AG04449 (cell line): ENCODE measurements at regions not wholly inside any gene's neighbourhood (a gene's known extent, or its start where the extent isn't known, plus 50 kb on each side); places are given as distances from the start of the nearest gene placed in this dataset.
A peak's percentile ranks its signal among the peaks of the same experiment; 100 is the strongest.

ENCODE experiments used
- CTCF ChIA-PET: fragments of 350-600 bp; formaldehyde crosslinking; extraction: SDS; loops from one replicate; lab custom pipeline; 2021; ENCODE audit warnings: antibody characterized with exemption; lab: Yijun Ruan, JAX
- POLR2A ChIA-PET: fragments of 400-600, 350-600 bp; formaldehyde crosslinking; extraction: SDS; loops from one replicate; lab custom pipeline; 2020; ENCODE audit warnings: antibody characterized with exemption, inconsistent platforms; lab: Yijun Ruan, JAX
- DNase-seq: peaks from one replicate; pipeline ENCODE4 v3.0.0-alpha.2; 2010; ENCODE audit warnings: low read depth, low spot score
- H3K4me3 ChIP-seq: 2 replicates; pipeline ENCODE4 v1.5.1; 2011; ENCODE audit warnings: low read depth, mild to moderate bottlenecking, control low read depth, low read length
- CTCF ChIP-seq: IDR thresholded peaks from one replicate; pipeline ENCODE4 v1.5.1; 2011; ENCODE audit warnings: mild to moderate bottlenecking, moderate library complexity, low read length, control low read depth, inconsistent platforms; ENCODE audit not compliant: insufficient read depth; ENCODE audit errors: missing control alignments

- no peak for DNase-seq
- H3K4me3 ChIP-seq, result no peak overlapping the region
- POLR2A ChIA-PET, result no interaction called here
- CTCF ChIA-PET, result interaction anchor here (1.0 to 1.7 kb wide), 2 partner anchors 9 to 12 kb away, joined by 3 to 4 read pairs; no protein-coding TSS in a partner anchor
- TF ChIP-seq CTCF, result peak; percentile 62
Observed at GRCh38 chr4:81913427-81913879, 441.7 kb upstream of the RASGEF1B start.

GRCh38 chr4:81912376-81913030 lies 440.8 kb upstream of the RASGEF1B start:
- no peak for DNase-seq
- no peak overlapping the region for H3K4me3 ChIP-seq
- TF ChIP-seq CTCF, result no peak
- ChIA-PET POLR2A (no interaction called here), CTCF (interaction anchor here (1.0 to 1.7 kb wide), 2 partner anchors 10 to 11 kb away, joined by 3 to 4 read pairs; no protein-coding TSS in a partner anchor)

- DNase-seq, result no peak
- TF ChIP-seq CTCF, result no peak
- POLR2A ChIA-PET, result interaction anchor here (0.7 kb wide), 1 partner anchor 466 kb away, joined by 3 read pairs; no protein-coding TSS in a partner anchor
- CTCF ChIA-PET, result no interaction called here
- no peak overlapping the region for H3K4me3 ChIP-seq
Observed at GRCh38 chr4:81906905-81907304, 435.2 kb upstream of the RASGEF1B start.

- DNase-seq, result no peak
- CTCF ChIA-PET, result no interaction called here
- TF ChIP-seq CTCF, result no peak
- POLR2A ChIA-PET, result no interaction called here
- no peak overlapping the region for H3K4me3 ChIP-seq
Observed at GRCh38 chr4:81905971-81906370, 434.3 kb upstream of the RASGEF1B start.

GRCh38 chr4:81904121-81904520 lies 432.4 kb upstream of the RASGEF1B start:
- no peak overlapping the region for H3K4me3 ChIP-seq
- CTCF ChIA-PET, result no interaction called here
- no peak for DNase-seq
- no peak for TF ChIP-seq CTCF
- POLR2A ChIA-PET, result no interaction called here

GRCh38 chr4:81903212-81903611 lies 431.5 kb upstream of the RASGEF1B start:
- ChIA-PET CTCF (no interaction called here), POLR2A (no interaction called here)
- no peak for DNase-seq
- no peak overlapping the region for H3K4me3 ChIP-seq
- TF ChIP-seq CTCF, result no peak
